HG02970 (cell line): ENCODE measurements at regions not wholly inside any gene's neighbourhood (a gene's known extent, or its start where the extent isn't known, plus 50 kb on each side); places are given as distances from the start of the nearest gene placed in this dataset.

Source experiments
- ATAC-seq: cut with Tn5 transposase; IDR thresholded peaks from one replicate; pipeline ENCODE4 v1.9.1; 2021; ENCODE audit warnings: mild to moderate bottlenecking, moderate library complexity, moderate number of reproducible peaks; ENCODE audit not compliant: unreplicated experiment, low FRiP score

DNA sequence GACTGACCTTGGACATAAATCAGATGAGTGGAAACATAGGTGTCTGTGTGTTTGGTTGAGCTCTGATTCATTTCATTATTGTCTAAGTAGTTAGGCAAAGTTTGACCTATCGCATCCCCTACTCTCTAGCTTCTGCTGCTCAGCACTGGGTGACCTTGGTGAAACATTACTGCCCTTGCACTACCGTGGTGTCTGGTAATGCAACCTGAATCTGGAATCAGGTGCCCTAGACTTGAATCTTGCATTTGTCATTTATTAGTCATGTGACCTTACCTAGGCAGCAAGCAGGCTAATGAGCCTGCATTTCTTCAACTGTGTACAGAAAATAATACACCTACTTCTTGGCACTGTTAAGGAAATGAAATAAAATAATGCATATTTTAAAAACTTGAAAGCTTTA, 242.3 kb upstream of the BLID start:
- no peak for ATAC-seq

DNA sequence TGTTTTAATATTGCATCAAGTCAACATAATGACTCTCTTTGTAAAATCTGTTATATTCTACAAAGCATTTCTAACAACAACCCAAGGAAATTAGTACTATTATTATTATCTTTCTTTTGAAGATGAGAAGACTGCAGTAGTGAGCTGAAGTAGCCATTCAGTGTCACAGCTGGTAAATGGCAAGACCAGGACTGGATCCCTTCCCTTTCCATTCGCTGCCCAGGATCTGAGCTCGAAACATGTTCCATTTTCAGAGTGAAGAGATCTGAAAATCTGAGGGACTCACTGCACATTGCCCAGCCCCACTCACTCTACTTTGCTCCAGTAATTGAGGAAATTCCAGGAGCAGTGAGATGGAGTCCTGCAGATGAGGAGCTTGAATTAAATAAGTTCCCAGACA, 240.0 kb upstream of the BLID start:
- no peak for ATAC-seq

DNA sequence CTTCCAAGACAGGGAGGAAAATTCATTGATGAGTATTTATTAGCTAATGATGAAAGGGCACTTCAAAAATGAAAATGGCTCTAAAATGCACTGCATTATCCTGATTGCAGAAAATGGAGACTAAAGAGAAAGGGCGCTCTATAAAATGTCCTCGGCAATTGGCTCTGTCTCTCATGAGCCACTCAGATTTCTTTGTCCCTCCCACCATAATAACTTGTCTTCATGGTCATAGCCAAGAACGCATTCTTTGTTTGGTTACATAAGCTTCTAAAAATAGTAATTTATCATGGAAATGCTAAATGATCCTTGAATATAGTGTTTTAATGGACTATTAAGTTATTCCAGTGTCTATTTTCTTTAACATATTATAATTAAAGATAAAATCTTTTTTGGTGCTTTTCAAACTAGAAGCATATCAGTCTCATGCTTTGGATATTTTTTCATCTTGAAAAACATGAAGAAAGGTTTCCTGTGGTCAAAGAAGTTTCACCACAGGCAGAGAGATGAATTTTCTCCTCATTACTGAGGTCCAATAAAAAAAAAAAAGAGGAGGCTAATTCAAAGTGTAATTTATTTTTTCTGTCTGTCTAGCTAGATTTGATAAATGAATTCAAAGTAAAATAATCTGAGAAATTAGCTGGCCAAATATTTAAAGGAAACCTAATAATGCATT, 238.1 kb upstream of the BLID start:
- no peak for ATAC-seq

DNA sequence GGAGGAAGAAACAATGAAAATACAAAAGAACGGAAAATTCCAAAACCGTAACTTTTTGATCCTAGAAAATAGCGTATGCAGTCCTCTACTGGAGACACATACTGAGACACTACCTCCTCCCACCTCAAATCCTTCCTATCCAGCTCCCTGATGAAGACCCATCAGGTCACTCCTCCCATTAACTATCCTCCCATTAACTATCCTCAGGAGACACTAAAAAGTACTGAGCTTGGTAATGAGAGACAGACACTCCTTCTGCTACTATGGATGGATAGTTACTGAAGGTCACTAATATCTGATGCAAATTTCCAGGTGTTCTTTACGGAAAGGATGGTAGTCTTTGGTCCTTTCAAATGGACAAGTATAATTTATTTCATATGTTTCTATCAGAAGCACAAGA, 237.5 kb upstream of the BLID start:
- ATAC-seq = no peak

DNA sequence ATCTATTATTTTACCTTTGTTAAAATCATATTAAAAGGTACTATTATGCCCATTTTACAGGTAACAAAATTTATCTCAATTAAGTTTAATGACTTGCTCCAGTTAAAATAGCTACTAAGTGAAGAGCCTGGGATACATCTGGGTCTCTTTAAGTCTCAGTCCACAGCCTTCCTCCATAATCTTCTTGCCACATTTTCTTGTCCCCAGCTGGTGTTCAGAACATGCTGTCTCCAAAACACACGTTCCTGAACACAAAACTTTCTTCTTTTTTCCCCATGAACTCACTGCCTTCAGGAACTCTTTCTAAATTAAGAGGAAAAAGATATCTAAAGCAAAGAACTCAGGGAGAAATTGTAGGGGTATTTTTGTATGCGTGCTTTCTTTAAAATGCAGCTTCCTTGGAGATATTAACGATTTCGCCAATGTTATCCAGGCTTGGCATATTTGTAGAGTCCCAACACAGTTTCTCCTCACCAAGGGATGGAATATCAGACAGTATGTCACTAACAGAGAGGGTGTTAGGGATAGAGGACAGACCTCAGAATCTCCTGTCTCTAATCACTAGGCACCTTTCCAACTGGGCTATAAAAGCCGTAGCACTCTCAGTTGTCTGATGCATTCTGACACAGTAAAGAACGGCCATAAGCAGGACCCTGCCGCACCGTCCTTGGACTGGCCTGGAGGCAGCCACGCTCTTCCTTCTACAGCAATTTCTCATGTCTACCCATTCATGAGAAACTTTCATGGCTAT, 232.8 kb upstream of the BLID start:
- ATAC-seq = no peak

DNA sequence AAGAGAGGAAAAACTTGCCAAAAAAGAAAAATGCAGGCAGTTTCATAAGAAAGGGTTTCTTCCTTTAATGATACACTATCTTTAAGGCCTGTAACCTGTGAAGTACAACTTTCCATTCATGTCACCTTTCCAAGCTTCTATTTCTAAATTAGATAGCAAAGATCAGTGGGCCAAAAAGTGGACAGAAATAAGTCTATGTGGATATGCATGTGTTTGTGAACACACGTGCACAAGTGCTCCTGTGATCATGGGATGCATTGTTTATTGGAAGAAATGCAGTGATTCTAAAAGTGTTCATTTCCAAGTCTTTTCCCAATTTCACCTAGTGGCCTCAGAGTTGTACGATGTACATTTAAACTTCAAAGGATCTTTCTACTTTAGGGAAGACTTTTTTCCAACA, 230.0 kb upstream of the BLID start:
- ATAC-seq = no peak

DNA sequence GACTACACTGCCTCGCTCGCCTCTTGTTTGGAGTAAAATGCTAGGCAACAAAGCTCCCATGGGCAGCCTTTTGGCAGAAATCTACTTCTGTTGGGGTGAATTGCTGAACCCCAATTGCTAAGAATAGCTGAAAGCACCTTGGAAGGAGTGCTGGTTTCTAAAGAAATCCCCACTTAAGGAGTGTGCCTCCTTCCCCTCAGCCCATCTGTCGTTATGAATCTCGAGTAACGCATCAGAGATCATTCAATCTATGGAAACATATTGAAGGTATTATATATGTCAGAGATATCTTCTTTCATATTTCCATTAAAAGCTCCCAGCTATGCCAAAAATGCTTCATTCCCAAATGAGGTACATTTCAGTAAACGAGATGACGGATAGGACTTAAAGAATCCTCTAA, 229.6 kb upstream of the BLID start:
- no peak for ATAC-seq

DNA sequence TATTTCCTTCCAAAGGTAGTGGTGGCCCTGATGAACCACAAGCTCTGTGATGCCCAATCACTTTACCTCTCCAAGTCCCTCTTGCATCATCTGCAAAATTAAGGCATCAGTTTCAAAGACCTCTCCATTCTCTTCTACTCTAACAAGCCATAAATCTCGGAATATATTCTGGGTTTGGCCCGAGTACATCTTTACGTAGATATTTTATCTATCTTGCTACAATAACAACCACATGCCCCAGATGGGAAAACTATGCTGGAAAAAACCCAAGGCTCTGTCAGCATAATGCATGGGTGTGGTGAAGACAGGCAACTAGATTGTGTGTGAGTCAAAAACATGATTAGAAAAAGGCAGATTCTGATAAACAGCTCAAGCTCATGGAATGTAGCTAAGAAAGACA, 228.2 kb upstream of the BLID start:
- ATAC-seq = no peak

DNA sequence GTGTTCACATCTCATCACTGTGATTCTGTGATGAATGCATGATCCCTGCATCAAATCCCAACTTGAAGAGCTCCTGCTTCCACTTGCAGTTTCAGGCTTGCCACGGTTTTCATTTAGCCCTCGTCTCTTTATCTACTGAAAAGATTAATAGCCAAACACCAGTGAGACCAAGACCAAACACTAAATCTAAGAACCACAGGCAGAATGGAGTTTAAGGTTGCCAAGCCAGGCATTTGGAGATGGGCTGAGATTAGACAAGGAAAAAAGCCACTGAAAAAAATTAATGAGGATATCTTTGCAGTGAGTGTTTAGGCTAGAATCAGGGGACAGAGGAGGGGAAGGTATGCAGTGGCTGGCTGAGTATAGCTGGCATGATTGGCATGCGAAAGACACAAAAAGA, 227.2 kb upstream of the BLID start:
- ATAC-seq = no peak

DNA sequence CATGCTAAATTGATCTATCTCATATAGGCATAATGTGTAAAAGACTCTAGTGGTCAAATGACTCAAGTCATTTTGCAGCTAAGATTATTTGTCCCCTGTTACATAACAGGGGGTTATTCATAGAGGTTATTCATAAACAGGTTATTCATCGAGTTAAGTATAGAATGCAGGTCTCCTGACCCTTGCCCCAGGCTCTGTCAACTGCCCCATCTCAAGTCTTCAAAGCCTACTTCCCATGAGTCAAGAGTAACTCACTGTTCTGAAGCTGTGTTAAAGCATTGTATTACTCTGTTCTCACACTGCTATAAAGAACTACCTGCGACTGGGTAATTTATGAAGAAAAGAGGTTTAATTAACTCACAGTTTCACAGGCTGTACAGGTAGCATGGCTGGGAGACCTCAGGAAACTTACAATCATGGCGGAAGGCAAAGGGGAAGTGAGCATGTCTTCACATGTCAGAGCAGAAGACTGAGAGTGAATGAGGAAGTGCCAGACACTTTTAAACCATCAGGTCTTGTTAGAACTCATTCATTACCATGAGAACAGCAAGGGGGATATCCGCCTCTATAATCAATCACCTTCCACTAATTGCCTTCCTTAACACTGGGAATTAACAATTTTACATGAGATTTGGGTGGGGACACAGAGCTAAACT, 226.2 kb upstream of the BLID start:
- ATAC-seq = no peak

DNA sequence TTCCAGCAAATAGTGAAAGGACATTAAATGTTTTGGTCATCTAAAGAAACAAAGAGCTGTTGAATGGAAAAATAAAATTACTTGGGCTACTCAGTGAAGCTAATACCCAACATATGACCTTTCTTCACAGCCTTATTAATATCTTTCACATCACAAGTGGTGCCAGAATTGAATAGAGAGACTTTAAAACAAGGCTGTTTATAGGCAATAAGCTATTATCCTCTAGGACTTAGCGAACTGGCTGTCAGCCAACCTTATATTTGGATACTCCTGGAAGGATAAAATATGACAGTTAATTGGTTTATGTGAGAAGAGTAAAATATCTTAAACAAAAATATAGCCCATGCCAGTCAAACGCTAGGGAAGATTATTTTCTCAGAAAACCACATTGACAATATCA, 225.5 kb upstream of the BLID start:
- ATAC-seq = no peak

DNA sequence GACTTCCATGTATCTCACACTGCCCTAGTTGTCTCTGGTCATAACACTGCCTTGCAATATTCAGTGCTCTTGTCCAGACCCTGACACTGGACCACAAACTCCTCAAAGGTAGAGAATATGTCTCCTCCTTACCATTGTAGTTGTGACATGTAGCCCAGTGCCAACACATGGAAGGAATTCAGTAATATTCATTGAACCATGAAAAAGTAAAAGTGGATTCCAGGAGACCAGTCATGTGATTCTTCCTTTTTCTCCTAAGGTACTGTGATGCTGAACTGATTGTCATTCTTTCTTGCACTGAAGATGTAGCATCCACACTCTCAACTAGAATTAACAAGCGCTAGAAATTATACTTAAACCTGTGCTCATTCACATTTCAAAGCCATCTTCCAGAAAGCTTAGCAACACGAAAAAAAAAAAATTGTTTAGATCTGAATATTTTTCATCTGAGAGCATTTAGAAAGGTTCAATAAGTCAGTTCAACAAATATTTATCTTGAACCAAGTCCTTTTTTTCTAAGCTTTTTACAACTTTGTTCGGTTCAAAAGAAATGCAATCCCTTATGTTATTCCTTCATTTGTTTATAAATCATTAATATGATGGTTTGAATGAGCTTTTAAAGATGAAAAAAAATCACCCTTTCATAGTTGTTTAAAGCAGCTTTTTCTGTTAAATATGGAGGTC, 224.7 kb upstream of the BLID start:
- no peak for ATAC-seq

DNA sequence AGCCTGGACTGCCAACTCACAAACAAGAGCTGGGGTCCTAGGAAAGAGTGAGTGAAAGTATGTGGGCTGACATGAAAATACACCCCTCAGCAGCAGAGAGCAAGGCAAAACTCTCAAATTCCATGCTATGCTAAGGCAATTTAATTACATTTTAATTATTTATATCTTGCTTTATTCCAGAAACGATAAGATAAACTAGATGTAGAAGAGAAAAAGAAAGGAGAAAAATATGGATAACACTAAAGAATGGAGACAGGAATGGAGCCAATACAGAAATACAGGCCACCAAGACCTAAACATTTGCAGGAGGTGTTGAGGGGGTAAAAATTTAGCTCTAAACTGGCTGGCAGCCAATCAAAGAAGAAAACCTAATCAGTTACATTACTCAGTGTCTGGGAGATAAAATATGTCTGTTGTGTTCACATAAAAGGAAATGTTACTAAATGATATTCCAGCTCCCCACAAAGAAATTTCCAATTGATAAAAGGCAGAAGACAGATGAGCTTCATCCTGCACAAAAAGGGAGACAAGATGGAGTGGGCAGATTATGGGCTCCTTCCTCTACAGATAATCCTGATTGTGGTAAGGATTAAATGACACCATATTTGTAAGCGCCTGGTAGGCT, 223.5 kb upstream of the BLID start:
- no peak for ATAC-seq

DNA sequence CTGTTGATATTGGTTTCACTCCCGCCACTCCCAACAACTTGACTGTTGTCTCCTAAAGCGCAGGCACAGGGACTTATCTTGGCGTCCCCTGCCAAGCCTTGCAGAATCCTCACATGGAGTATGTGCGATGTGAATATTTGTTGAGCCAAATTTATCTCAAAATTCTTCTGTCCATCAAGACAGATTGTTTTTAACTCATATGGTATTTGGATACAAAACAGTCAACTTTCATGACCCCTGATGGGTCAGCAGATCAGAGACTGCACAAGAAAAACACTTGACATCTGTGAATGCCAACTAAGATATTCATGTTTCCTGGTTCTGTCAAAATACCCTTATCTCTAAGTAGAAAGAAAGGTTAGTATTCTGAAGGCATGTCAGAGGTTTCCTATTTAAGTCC, 221.7 kb upstream of the BLID start:
- ATAC-seq = no peak

DNA sequence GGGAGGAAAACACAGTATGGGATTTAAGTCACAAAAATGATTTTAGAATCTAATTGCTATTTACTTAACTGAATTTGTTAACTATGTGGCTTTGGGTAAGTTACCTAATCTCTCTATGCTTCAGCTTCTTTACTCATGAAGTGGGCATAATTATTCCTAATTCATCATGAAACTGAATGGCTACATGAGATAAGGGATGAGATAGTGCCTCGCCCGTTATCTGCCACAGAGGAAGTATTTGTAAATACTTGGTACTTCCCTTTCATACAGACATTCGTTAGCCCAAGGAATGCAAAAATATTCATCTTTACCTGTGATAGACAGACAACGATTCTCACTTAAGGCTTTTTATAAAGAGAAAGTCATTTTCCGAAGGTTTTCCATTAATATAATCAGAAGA, 221.2 kb upstream of the BLID start:
- ATAC-seq = no peak

DNA sequence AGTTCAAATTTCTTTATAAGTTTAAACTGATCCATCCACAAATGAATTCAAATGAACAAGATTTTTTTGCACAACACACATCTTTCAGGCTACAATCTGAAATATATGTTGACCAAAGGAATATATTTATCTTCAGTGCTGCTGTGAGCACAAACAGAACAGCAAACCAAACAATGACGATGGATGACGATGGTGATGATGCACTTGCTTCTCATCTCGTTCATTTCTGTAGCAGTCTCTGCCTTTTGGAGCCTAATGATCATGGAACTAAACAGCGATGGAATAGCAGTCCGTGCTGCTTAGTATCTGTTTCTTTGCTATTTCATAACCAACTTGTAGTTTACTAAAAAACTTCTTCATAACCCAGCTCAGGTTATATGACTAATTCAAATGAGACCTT, 220.7 kb upstream of the BLID start:
- ATAC-seq = no peak

DNA sequence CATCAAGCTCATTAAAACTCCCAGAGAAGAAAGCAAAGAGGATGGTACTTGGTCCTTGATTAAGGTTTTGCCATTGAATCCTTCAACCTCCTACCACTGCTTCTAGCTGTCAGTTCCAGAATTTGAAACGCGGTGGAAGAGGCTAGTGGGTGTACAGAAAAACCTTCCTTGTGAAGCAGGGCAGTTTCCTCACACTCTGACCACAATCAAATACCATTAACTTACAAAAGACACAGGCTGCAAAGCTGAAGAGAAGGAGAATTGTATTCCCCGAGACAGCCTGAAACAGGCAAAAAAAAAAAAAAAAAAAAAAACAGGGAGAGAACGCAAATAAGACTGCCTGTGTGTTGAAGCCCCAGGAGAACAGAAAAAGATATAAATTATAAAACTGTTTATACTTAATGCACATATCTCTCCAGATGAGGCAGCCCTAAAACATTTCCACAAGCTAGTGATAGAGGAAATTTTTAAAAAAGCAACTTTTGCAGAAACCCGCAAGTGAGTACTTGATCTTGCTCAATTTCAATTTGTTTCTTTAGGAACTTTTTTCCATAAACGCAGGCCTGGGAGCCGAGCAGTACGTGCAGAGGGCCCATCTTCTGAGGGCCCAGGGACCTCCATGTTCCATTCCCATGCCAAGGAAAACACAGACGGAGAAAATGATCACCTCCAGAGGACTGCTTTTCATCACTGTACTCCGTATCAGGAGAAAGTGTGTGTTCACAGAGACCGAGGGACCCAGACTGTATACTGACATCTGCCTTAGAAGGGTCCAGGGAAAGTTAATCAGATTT, 218.7 kb upstream of the BLID start:
- no peak for ATAC-seq

DNA sequence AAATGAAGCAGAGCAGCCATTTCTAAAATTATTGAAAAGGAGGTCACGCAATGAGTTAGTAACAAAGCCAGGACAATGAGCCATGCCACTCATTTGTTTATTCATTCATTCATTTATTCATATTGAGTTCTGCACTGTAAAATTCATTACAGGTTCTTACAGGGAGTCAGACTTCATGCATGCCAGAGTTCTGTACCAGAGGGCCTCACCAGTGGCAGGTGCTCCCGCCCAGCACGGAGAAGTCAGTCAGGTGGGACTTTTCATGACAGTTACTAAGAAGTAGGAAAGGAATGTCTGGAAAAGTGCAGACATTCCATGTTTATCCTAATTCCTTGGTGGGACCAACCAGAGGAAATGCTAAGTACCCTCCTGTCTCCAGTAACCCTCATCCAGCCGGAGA, 217.5 kb upstream of the BLID start:
- ATAC-seq = no peak

DNA sequence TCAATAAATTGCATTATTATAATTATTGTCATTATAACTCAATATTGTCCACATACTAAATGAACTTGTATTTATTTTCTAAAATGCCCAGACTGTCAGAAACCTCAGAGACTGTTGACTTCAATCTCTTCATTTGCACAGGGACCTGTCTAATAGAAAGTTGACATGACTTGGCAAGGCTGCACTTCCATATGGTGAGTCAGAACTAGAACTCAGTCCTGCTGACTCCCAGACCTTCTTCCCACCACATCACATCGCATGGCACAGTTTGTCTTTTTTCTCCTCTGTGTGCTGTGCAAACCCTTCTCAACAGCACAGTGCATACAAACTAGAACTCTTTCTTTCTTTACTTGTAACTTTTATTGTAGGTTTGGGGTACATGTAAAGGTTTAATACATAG, 215.1 kb upstream of the BLID start:
- ATAC-seq = no peak

DNA sequence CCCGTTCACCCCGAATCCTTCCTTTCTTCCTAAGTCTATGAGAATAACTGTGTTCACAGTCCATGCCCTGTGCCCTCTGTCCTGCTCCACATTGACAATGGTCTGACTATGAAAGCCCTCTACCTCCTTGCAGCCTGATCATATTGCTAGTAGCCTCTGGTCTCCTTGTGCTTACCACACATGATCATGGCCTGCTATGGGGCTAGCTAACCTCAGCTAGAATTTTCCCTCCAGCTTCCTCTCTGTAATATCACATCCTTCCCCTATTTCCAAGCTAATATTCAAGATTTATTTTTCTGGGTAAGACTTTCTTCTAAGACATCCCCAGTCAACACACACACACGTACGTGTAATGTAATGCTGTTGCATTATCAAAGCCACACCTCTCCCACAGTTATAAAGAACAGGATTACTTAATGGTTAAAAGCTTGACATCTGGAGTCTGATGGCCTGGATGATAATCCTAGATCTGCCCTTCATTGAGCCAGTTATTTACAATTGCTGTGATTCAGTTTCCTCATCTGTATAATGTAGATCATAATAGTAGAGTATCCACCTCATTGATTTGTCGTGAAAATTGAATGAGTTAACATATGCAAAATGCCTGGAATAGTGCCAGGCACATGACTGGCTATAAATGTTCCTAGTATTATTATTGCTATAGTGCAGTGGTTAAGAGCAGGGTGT, 214.4 kb upstream of the BLID start:
- no peak for ATAC-seq
